HG03457 (cell line): ENCODE measurements at regions not wholly inside any gene's neighbourhood (a gene's known extent, or its start where the extent isn't known, plus 50 kb on each side); places are given as distances from the start of the nearest gene placed in this dataset.
"Not testable (repeated sequence)": the region's sequence is repeated elsewhere in the genome, so short reads cannot be mapped to it uniquely, and the experiment has no call there.

ENCODE experiments used
- ATAC-seq: cut with Tn5 transposase; IDR thresholded peaks from one replicate; pipeline ENCODE4 v1.9.1; 2021; ENCODE audit warnings: moderate number of reproducible peaks; ENCODE audit not compliant: unreplicated experiment

DNA sequence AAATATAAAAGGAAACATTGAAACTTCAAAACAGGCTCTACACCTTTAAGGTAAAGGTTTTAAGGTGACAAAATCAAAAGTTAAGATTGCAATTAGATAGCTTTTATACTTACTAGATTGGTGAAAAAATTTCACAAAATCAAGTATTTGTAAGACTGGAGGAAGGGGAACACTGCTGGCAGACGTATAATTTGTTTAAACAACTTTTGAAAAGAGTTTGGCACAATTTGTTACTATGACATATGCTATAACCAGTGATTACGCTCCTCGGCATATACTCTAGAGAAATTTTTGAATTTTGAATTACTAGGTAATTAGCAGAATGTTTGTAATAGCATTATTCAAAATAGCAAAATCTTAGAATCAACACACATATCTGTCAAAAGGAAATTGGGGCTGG lies 425.0 kb downstream of the LRRIQ3 start:
- no peak for ATAC-seq

DNA sequence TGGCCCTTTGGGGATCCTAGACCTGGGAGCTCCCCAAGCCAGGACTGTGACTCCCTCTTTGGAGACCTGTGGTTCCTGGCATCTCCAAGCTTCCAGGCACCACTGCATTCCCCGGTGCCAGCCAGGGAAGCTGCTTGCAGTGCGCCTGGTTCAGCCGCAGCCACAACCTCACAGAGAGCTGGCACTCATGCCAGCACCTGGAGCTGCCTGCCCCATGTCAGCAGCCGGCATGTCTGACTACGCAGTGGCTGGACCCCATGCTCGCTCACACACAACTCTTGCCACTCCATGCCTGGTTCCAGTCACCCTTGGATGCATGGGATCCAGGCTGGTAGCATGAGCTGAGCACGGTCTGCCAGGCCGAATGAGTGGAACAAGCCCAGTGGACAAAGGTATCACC lies 426.6 kb downstream of the LRRIQ3 start:
- ATAC-seq = no peak

DNA sequence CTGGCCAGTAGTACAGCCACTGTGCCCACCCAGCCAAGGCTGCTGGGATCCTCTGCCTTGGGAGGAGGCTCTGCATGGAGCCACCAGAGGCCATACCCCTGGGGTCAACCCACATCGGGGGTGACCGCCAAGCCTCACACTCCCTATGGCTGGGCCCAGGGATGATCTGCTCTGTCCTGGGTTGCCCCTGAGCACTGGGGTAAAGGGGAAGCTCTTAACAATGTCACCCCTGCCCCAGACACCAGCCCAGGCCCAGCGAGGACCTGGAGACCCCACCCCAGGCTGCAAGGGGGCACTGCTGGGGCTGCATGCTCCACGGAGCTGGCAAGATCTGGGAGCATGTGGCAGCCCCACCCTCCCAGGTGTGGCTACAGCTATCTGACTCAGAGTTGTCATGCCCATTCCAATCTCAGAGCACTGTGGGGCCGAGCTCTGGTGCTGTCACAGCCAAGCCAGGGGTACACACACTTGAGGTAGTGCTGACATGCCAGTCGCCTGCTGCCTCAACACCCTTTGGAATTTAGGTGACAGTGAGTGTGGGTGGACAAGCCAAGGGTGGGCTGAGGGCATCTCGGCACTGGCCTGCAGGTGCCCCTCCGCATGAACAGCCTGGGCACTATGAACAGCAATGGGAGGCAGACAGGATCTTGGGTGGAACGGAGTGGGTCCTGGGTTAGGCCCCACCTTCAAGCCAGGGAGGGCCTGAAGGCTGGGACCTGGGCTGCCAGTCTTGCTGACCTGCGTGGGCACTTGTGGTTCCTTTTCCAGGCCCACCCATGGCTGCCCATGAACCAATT lies 427.7 kb downstream of the LRRIQ3 start:
- ATAC-seq = no peak

DNA sequence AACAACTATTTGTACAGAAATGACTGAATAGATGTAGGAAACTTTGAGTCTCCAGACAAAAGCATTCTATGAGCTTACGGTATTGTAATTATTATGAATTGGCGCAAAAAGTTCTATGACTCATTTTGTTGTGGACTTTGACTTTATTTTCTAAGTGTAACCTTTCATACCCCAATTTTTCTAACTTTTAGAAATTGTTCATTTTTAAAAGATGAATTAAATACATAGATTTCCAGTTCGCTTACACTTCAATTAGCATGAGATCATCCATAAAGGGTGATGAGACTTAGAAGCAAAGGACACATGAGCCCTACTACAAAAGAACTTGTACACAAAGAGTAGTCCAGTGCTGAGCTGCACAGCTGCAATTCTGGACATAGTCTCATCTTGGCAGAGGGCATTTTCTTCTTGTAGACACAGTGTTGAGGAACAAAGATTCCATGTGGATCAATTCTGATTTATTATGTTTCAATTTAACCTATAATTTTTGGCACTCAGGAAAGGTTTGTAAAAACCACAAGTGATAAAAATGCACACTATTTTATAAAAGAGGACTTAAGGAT lies 431.1 kb downstream of the LRRIQ3 start:
- ATAC-seq = no peak

DNA sequence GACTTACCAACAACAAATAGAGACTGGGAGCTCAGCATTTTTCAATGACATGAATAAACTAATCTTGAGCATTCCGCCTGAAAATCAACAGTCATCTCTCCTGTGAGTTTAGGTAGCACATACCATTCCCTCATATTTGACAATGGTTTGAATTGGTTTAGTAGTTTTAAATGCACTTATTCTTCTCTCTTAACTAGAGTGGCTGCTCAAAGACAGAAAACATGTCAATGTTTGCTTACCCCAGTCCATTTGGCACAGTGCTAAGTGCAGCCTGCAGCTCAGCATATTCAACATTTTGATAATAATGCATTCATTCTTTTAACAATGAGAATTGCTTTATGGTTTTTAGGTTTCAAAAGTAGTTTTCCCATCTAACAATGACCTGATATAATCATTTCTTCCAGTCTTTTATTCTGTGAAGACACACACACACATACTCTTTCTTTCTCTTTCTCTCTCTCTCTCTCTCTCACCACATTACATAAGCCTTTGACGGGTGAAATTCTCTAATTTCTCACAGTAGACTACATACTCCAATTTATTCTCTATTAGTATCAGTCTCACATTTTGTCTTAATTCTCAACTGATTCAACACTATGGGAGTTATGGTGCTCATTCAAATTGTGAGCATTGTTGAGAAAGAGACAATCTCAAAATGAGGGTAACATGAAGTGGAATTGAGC lies 432.3 kb downstream of the LRRIQ3 start:
- ATAC-seq = no peak

DNA sequence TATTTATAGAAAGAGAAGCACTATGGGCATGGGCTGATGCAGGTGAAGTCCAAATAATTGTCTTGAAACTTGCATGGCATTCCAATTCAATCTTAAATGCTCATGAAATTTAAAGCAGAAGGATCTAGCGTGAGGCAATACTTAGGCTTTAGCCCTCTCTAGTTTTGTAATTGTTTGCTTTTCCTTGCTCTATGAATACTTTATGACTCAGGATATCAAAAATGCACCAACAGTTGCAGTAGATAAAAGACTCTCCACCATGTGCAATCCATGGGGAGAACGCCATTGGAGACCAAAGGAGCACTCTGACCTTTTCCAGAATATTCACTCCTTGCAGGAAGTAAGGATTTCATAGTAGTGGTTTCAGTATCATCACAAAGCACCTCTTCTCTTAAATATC lies 436.4 kb downstream of the LRRIQ3 start:
- no peak for ATAC-seq

DNA sequence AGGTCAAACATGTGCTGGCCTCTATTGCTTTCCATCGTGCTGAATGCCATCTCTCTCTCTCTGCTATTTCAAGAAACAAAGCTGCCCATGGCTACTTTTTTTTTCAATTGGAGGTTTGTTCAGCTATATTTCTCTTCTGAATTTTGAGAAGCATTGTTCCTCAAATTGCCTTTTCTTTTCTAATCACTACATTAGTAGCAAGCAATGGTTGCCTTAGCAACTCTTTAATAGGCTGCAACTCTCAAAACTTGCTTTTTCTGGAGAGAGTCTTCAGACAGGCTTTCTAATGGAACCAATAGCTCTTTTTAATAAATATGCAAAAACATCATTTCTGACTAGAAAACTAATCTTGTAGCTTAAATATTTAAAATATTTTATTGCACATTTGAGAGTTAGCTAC lies 439.0 kb downstream of the LRRIQ3 start:
- no peak for ATAC-seq

DNA sequence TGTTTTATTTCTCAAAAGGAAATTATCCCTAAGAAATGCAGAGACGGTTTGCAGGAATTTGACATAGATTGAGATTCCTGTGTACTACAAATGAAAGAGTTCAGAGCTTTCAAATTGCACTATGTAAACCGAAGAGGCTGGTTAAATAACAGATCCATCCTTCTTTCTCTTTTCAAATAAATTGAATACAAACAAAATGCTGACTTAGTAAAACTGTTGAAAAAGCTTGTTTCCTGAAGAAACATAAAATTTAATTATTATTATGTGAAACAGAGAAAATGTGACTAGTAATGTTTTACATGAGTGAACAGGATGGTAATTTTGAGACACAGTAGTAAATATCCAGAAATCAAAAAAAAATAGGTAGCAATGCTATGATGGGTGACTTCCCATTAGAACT lies 441.2 kb downstream of the LRRIQ3 start:
- no peak for ATAC-seq

DNA sequence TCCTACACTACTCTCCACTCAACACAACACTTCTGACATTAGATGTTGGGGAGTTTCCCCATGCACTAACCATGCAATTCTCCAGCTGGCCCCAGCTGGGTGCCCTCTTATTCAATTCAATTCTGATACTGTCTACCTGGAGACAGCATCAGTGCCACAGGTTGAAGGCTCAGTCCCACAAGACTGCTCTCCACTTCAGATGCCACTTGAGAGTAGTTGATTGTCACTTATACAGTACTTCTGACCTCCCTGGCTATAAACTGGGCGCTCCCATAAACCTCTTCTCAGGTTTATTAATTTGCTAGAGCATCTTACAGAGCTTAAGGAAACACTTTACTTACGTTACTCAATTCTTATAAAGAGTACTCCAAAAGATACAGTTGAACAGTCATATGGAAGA lies 442.3 kb downstream of the LRRIQ3 start:
- no peak for ATAC-seq

DNA sequence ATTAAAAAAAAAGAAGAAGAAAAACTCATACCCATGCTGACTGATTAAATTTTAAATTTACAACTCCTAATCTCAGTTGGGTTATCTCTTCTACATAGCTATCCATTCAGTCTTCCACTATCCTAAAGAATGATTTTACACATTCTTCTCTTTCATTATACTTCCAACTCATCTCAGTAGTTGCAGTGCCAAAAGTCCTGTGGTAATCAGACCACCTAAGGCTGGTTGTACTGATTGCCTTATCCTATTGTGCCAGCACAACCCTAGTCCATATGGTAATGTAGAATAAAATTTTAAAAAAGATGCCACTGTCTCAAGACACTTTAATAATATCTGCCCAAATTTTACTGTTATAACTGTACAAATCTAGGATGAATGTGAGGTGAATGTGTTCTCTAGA lies 448.0 kb downstream of the LRRIQ3 start:
- ATAC-seq = no peak

DNA sequence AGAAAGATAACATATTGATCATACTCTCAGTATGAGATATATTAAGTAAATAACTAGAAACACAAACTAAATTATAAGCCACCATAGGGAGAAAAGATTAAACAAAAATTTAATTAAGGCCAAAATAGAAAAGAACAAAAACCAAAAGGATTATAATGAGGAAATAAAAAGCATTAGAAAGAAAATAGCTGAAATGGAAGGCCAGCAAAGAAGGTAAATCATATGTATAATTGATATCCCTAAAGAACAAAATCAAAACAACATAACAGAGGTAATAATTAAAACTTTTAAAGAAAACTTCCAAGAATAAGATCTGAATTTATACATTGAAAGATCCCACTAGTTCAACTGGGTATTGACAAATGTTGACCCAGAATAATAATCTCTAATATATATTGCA lies 453.0 kb downstream of the LRRIQ3 start:
- ATAC-seq = no peak

DNA sequence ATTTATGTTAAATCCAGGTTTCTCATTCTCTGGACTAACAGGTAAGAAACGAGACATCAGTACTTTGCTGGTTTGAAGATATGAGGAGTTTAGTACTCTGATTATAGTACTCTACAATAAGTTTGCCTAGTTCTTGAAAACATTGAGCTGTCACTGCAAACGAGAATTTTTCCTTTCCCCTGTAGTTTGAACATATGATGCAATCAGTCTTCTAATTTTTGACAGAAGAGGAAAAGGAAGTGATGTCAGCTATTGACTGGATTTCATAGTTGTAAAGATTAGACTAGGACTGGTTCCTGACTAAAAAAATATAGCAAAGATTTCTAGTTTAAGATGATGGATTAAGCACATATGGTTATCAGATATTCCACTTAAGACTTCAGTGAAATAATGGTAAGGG lies 461.9 kb downstream of the LRRIQ3 start:
- ATAC-seq = no peak

DNA sequence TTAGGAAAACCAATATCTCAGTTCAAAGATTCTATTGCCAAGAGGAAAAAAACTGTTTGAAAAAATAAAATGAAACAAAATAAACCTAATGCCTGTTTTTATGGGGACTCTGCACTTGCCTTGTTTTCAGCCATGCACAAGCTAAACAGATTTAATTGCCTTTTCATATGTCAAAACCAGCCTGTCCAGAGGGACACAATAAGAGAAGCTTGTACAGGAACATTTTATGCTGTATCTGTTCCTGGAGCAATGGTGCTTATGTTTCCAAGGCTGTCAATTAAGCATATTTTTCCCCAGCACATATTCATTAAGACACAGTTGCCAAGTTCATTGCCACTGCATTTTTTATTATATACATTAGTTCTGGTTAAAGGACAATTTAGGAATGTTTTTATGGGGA lies 470.9 kb downstream of the LRRIQ3 start:
- no peak for ATAC-seq

DNA sequence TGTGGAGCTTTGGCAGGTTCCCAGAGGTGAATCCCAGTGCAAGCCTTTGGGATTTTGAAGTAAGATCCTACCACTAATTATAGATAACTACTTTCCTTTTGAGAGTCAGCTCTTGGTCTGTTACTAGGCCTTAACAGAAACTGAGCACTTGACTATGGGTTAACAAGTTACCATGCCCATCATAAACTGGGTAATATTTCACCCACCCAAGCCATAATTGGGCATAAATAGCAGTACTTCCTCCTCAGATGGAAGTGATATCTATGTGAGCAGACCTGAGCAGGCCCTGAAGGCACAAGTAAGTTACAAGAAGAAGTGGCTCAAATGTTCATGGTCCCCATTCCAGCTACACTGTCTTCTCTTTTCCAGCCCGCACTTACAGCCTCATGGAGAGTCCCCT lies 475.9 kb downstream of the LRRIQ3 start:
- no peak for ATAC-seq

DNA sequence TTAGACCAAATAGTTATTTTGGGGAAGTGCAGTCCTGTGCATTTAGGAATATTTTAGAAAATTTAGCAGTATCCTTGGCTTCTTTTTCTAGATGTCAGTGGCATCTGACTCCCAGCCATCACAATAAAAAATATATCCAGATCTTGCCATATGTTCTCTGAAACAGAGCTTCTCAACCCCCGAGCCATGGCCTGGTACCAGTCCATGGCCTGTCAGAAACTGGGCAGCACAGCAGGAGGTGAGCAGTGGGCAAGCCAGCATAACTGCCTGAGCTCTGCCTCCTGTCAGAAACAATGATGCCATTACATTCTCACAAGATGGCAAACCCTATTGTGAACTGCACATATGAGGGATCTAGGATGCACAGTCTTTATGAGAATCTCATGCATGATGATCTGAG lies 480.0 kb downstream of the LRRIQ3 start:
- ATAC-seq = no peak

DNA sequence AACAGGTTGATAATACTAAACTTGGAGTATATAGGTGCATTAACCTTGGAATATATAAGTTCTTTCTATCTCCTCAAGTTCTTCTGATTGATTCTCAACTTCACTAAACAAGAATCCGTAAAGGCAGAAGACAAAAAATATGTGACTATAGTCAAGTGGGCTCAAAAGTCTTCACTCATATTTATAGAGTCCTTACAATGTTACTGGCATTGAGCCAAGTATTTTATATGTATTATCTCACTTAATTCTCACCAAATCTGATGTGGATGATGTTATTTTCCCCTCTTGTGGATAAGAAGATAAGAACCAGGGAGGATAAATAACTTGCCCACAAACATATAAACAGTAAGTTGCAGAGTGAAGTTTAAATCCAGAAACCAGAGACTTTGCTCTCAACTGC lies 486.9 kb downstream of the LRRIQ3 start:
- ATAC-seq = no peak

DNA sequence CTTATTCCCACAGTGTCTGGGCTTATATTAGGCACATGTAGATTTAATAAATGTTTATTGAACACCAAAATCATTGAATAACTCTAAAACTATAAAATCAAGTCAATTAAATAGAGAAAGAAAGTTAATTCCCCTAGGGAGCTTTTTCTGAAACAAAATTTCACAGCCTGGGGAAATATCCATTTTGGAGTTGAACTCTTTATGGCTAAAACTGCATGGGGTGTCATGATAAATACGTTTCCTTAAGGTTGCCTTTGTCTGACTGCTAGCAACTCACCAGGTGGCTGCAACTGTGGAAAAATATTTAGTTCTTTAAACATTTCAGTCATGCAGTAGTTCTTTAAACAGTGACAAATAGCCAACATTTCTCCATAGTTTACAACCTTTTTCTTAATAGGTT lies 496.1 kb downstream of the LRRIQ3 start:
- no peak for ATAC-seq

DNA sequence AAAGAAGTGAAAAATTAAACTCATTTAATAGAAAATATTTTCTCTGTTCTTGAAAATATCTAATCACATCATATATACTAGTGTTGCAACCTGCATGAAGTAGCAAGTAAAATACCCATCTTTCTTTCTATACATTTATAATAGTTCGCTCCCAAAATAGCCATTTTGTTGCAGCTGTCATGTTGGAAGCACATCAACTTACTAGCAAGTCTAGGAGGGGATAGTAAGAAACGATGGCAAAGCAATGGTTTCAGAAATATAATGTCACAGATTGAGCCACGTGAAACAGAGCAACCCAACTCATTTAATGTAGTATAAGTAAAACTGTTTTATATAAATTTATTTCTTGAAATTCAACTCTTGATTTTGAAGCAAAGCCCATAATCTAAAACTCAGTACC lies 521.8 kb downstream of the LRRIQ3 start:
- ATAC-seq = no peak

DNA sequence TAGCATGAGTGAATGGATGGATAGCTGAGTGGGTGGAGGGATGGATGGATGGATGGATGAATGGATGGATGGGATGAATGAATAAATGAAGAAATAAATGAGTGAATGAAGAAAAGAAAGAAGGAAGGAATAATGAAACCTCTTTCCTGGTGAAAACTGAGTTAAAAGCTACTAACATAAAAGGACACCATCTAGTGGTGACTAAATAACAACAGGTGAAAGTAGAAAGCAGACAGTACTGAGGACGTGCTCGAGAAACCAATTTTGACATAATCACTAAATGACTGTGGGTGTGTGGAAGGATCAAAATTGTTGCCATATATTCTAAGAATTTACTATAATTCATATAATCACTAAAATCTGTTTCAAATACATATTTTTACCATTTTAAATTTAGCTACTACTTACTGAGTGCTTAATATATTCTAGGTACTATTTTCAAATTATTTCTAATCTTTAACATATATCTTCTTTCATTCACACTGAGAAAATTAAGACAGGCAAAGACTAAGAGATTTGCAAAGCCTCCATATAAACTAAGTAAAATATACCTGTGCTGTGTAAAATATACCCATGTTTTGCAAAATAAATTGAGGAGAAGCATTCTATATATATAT lies 522.9 kb downstream of the LRRIQ3 start:
- ATAC-seq = no peak

DNA sequence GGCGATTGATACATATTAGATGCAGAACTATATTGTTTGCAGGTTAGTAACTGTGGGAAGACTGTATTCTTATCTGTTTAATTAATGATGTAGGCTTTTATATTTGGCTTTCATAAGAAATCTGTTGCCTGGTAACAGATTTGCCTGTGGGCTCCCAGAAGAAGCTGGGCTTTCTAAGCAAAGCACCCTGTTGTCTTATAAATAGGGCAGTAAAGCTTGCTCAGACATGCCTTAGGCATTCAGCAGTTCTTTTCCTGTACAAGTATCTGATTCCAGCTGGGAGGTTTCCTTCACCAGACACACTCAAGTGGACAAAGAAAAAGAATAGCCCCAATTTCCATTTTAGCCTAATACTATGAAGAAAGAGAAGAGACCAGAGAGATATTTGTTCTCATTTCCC lies 524.0 kb downstream of the LRRIQ3 start:
- no peak for ATAC-seq

DNA sequence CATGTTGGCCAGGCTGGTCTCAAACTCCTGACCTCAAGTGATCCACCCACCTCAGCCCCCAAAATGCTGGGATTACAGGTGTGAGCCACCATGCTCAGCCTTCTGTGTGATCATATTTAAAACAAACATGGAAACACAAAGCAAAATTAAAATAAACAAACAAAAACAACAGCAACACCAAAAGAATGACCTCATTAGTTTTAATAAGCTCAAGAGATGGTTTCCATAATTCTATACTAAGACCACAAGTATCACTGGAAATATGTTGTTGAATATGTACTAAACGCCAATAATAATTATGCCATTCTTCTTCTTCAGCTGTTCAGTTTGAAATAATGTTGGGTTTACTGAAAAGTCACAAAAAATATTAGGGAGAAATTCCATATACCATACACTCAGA lies 526.4 kb downstream of the LRRIQ3 start:
- no peak for ATAC-seq

DNA sequence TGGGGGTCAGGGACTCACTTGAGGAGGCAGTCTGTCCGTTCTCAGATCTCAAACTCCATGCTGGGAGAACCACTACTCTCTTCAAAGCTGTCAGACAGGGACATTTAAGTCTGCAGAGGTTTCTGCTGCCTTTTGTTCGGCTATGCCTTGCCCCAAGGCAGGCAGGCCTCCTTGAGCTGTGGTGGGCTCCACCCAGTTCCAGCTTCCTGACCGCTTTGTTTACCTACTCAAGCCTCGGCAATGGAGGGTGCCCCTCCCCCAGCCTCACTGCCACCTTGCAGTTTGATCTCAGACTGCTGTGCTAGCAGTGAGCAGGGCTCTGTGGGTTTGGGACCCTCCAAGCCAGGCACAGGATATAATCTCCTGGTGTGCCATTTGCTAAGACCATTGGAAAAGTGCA lies 530.0 kb downstream of the LRRIQ3 start:
- ATAC-seq = not testable (repeated sequence)
